ENCODE measurements at regions not wholly inside any gene's neighbourhood (a gene's known extent, or its start where the extent isn't known, plus 50 kb on each side); places are given as distances from the start of the nearest gene placed in this dataset.

DNA sequence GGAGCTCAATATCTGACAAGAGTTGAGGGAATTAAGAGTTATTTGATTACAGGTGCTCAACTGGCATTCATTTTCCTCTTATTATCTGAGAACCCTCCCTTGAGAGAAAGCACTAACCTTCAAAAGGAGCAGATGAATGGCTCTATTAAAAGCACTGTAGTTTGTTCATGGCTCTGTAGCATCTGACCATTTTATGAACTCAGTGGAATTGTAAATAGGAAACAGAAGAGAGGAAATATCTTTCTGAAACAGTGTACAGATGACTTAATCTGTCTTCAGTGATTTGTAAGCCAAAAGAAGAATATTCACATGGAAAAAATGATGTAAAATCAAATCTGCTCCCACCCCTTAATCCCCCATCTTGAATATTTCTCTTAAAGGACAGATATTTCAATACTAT is 810.4 kb upstream of the GRAMD2B start:
- DNase-seq (ENCODE audit: low read depth), result no peak
- TF ChIP-seq, protein P1, sequence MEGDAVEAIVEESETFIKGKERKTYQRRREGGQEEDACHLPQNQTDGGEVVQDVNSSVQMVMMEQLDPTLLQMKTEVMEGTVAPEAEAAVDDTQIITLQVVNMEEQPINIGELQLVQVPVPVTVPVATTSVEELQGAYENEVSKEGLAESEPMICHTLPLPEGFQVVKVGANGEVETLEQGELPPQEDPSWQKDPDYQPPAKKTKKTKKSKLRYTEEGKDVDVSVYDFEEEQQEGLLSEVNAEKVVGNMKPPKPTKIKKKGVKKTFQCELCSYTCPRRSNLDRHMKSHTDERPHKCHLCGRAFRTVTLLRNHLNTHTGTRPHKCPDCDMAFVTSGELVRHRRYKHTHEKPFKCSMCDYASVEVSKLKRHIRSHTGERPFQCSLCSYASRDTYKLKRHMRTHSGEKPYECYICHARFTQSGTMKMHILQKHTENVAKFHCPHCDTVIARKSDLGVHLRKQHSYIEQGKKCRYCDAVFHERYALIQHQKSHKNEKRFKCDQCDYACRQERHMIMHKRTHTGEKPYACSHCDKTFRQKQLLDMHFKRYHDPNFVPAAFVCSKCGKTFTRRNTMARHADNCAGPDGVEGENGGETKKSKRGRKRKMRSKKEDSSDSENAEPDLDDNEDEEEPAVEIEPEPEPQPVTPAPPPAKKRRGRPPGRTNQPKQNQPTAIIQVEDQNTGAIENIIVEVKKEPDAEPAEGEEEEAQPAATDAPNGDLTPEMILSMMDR (conservative IDR thresholded peaks at IDR 0.05; ENCODE audit: control insufficient read depth, insufficient read depth, low read depth, low read length), result no peak
- no peak overlapping the region for H3K4me3 ChIP-seq (ENCODE audit: control insufficient read depth, low read depth, low read length)

GRCh38 chr5:125630237-125630636 is 793.0 kb upstream of the GRAMD2B start:
- DNase-seq (ENCODE audit: low read depth), result no peak
- no peak overlapping the region for H3K4me3 ChIP-seq (ENCODE audit: control insufficient read depth, low read depth, low read length)

DNA sequence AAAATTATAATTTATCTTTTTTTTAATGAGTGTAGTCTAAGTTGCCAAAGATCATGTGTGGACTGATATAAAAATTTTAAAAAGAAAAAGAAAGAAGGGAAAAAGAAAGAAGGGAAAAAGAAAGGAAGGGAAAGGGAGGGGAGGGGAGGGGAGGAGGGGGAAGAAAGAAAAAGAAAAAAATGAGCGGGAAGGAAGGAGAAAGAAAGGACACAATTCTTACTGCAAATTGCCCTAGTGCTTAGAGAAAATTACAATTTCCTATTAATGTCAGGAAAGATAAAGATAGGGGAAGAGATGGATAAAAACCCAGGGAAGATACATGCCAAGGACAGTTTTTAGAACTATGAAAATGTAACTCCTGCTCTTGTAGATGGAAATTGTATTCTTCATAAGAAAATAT is 789.7 kb upstream of the GRAMD2B start:
- DNase-seq (ENCODE audit: low read depth), result no peak
- no peak overlapping the region for H3K4me3 ChIP-seq (ENCODE audit: control insufficient read depth, low read depth, low read length)
- TF ChIP-seq, protein P1 (conservative IDR thresholded peaks at IDR 0.05; ENCODE audit: control insufficient read depth, insufficient read depth, low read depth, low read length), result no peak

More at GRCh38 chr5:125630237-125630636, 793.0 kb upstream of the GRAMD2B start:
- TF ChIP-seq, protein P1 (conservative IDR thresholded peaks at IDR 0.05; ENCODE audit: control insufficient read depth, insufficient read depth, low read depth, low read length), result no peak

- DNase-seq (ENCODE audit: low read depth), result no peak
- TF ChIP-seq, protein P1 (conservative IDR thresholded peaks at IDR 0.05; ENCODE audit: control insufficient read depth, insufficient read depth, low read depth, low read length), result no peak
- H3K4me3 ChIP-seq (ENCODE audit: control insufficient read depth, low read depth, low read length), result no peak overlapping the region
Observed at GRCh38 chr5:125634216-125634835, 788.9 kb upstream of the GRAMD2B start.

DNA sequence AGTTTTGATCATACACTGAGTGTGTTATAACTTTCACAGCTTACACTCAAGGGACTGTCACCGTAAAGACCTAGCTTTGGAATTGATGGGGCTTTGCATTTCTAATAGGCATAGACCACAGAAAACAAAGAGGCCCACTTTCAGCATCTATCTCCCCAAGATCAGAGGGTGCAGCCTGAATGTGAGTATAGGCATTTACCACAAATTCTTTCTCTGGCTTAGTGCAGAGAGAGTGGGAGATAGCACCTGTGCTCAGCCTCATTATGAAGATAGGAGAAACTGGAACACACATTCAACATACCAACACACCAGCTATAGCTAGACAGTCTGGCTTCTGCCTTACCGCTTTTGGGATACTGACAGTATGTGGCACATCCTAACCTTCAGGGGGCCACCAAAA is 783.4 kb upstream of the GRAMD2B start:
- no peak overlapping the region for H3K4me3 ChIP-seq (ENCODE audit: control insufficient read depth, low read depth, low read length)
- TF ChIP-seq, protein P1 (conservative IDR thresholded peaks at IDR 0.05; ENCODE audit: control insufficient read depth, insufficient read depth, low read depth, low read length), result no peak
- no peak for DNase-seq (ENCODE audit: low read depth)

- no peak for DNase-seq (ENCODE audit: low read depth)
Observed at GRCh38 chr5:125652761-125653160, 770.4 kb upstream of the GRAMD2B start.

More at GRCh38 chr5:125652761-125653160, 770.4 kb upstream of the GRAMD2B start:
- TF ChIP-seq, protein P1 (conservative IDR thresholded peaks at IDR 0.05; ENCODE audit: control insufficient read depth, insufficient read depth, low read depth, low read length), result no peak
- no peak overlapping the region for H3K4me3 ChIP-seq (ENCODE audit: control insufficient read depth, low read depth, low read length)

Data from fibroblast of mammary gland (primary cell).